Left lung (tissue), 4 donors: ENCODE measurements at regions not wholly inside any gene's neighbourhood (a gene's known extent, or its start where the extent isn't known, plus 50 kb on each side); places are given as distances from the start of the nearest gene placed in this dataset.
"Not testable (repeated sequence)": the region's sequence is repeated elsewhere in the genome, so short reads cannot be mapped to it uniquely, and the experiment has no call there.

Experiments used
- ATAC-seq: fragments of 200-7000 bp; cut with Tn5 transposase; one replicate; pipeline ENCODE4 v1.9.1; 2020; ENCODE audit warnings: moderate library complexity
- DNase-seq, 4 donors: peaks; one replicate each; pipeline ENCODE4 v3.0.0-alpha.2; 2013 to 2020
- H3K27ac ChIP-seq, 2 donors: fragments of 200-600 bp; sonication (generic) in 1 of 2; one replicate each; pipeline versions ENCODE4 v1.5.0 to v1.8.0; 2020 to 2021
- H3K27me3 ChIP-seq, 2 donors: fragments of 200-600 bp; sonication (generic) in 1 of 2; one replicate each; pipeline versions ENCODE4 v1.5.0 to v1.8.0; 2020 to 2021
- H3K36me3 ChIP-seq, 2 donors: fragments of 200-600 bp; sonication (generic) in 1 of 2; one replicate each; pipeline versions ENCODE4 v1.5.0 to v1.8.0; 2020 to 2021
- H3K4me1 ChIP-seq, 2 donors: fragments of 200-600 bp; one replicate each; pipeline ENCODE4 v1.8.0; 2021
- H3K4me3 ChIP-seq, 2 donors: fragments of 200-600 bp; sonication (generic) in 1 of 2; one replicate each; pipeline versions ENCODE4 v1.5.0 to v1.8.0; 2020 to 2021; ENCODE audit warnings: mild to moderate bottlenecking in 1 of 2
- H3K9me3 ChIP-seq, 2 donors: fragments of 200-600 bp; sonication (generic) in 1 of 2; one replicate each; pipeline versions ENCODE4 v1.5.0 to v1.8.0; 2020 to 2021
- CTCF ChIP-seq, 2 donors: fragments of 200-600 bp; sonication (generic) in 1 of 2; IDR thresholded peaks; one replicate each; pipeline versions ENCODE4 v1.5.0 to v1.8.0; 2021; ENCODE audit warnings: antibody characterized with exemption in 2 of 2
- intact Hi-C, 2 donors: fragments of 100-400 bp; cut with DNase I; formaldehyde crosslinking; loops; one replicate each; pipeline versions ENCODE4 v1.11.2 to v1.14.2; 2022
- donor health status: DM: no; HTN: yes; CAD: no.
- donor health status: DM: no; HTN: no; CAD: no.

- ATAC-seq: no peak
- Histone ChIP-seq H3K27ac (no peak overlapping the region), H3K9me3 (peaks cover 0 to 96% of the 10 kb centered on the region in 2 donors), H3K4me3 (no peak overlapping the region), H3K27me3 (no peaks in the 10 kb centered on the region), H3K36me3 (no peaks in the 10 kb centered on the region), H3K4me1 (no peaks in the 10 kb centered on the region)
- intact Hi-C loops: no loop called here
- no peak for TF ChIP-seq CTCF (IDR thresholded peaks at IDR 0.05)
- DNase-seq: no peak
Observed at GRCh38 chr7:56449762-56450161, 333.5 kb upstream of the NUPR2 start.

GRCh38 chr7:56447864-56448693, 331.9 kb upstream of the NUPR2 start:
- TF ChIP-seq CTCF (IDR thresholded peaks at IDR 0.05): no peak
- no peaks in the 10 kb centered on the region for H3K4me1 ChIP-seq
- ATAC-seq (no peak), DNase-seq (peak in 1 of 4 donors; percentile 63)
- no peaks in the 10 kb centered on the region for H3K36me3 ChIP-seq
- H3K9me3 ChIP-seq: peaks cover 0 to 98% of the 10 kb centered on the region in 2 donors
- intact Hi-C loops: no loop called here
- no peak overlapping the region for H3K4me3 ChIP-seq
- no peak overlapping the region for H3K27ac ChIP-seq
- H3K27me3 ChIP-seq: no peaks in the 10 kb centered on the region

GRCh38 chr7:56420528-56420927, 304.3 kb upstream of the NUPR2 start:
- H3K9me3 ChIP-seq: peaks cover 0 to 16% of the 10 kb centered on the region in 2 donors
- H3K27ac ChIP-seq, H3K4me3 ChIP-seq, intact Hi-C loops, ATAC-seq, DNase-seq, H3K4me1 ChIP-seq, H3K27me3 ChIP-seq, H3K36me3 ChIP-seq: not testable (repeated sequence)

GRCh38 chr7:56375173-56375572, 259.0 kb upstream of the NUPR2 start:
- H3K9me3 ChIP-seq: peaks cover 0 to 20% of the 10 kb centered on the region in 2 donors
- no peaks in the 10 kb centered on the region for H3K4me1 ChIP-seq
- ATAC-seq (no peak), DNase-seq (no peak)
- no peak for TF ChIP-seq CTCF (IDR thresholded peaks at IDR 0.05)
- no peaks in the 10 kb centered on the region for H3K27me3 ChIP-seq
- H3K36me3 ChIP-seq: no peaks in the 10 kb centered on the region
- no peak overlapping the region for H3K27ac ChIP-seq
- H3K4me3 ChIP-seq: no peak overlapping the region
- intact Hi-C loops: no loop called here

- DNase-seq, intact Hi-C loops, H3K27me3 ChIP-seq, H3K4me3 ChIP-seq, ATAC-seq, H3K4me1 ChIP-seq, H3K27ac ChIP-seq, H3K36me3 ChIP-seq: not testable (repeated sequence)
- H3K9me3 ChIP-seq: peaks cover 0 to 24% of the 10 kb centered on the region in 2 donors
Observed at GRCh38 chr7:56374666-56375065, 258.4 kb upstream of the NUPR2 start.

- H3K27ac ChIP-seq, H3K27me3 ChIP-seq, ATAC-seq, H3K4me3 ChIP-seq, intact Hi-C loops, H3K4me1 ChIP-seq, H3K36me3 ChIP-seq: not testable (repeated sequence)
- DNase-seq: peak in 2 of 4 donors; percentile 43 to 100
- peaks cover 0 to 29% of the 10 kb centered on the region in 2 donors for H3K9me3 ChIP-seq
Observed at GRCh38 chr7:56373314-56373713, 257.1 kb upstream of the NUPR2 start.

GRCh38 chr7:56371792-56372191, 255.6 kb upstream of the NUPR2 start:
- H3K9me3 ChIP-seq: peaks cover 0 to 32% of the 10 kb centered on the region in 2 donors
- DNase-seq: peak in 2 of 4 donors; percentile 35 to 96
- H3K36me3 ChIP-seq, H3K27ac ChIP-seq, intact Hi-C loops, H3K4me1 ChIP-seq, H3K4me3 ChIP-seq, H3K27me3 ChIP-seq, ATAC-seq: not testable (repeated sequence)

GRCh38 chr7:56370208-56370872, 254.1 kb upstream of the NUPR2 start:
- ATAC-seq, H3K4me1 ChIP-seq, DNase-seq, H3K4me3 ChIP-seq, intact Hi-C loops, H3K27me3 ChIP-seq, H3K27ac ChIP-seq, H3K36me3 ChIP-seq: not testable (repeated sequence)
- peaks cover 0 to 38% of the 10 kb centered on the region in 2 donors for H3K9me3 ChIP-seq

GRCh38 chr7:56367914-56368313, 251.7 kb upstream of the NUPR2 start:
- DNase-seq, H3K27me3 ChIP-seq, H3K4me1 ChIP-seq, ATAC-seq, H3K27ac ChIP-seq, H3K36me3 ChIP-seq, H3K4me3 ChIP-seq, intact Hi-C loops: not testable (repeated sequence)
- H3K9me3 ChIP-seq: peaks cover 0 to 39% of the 10 kb centered on the region in 2 donors

GRCh38 chr7:56367411-56367810, 251.2 kb upstream of the NUPR2 start:
- ATAC-seq, H3K27me3 ChIP-seq, H3K4me3 ChIP-seq, H3K4me1 ChIP-seq, H3K36me3 ChIP-seq, H3K27ac ChIP-seq, intact Hi-C loops: not testable (repeated sequence)
- H3K9me3 ChIP-seq: peaks cover 0 to 41% of the 10 kb centered on the region in 2 donors
- DNase-seq: peak in 1 of 4 donors; percentile 89
